ENCODE measurements at regions not wholly inside any gene's neighbourhood (a gene's known extent, or its start where the extent isn't known, plus 50 kb on each side); places are given as distances from the start of the nearest gene placed in this dataset.
A peak's percentile ranks its signal among the peaks of the same experiment; 100 is the strongest.

GRCh38 chr2:160994141-160995002 lies 165.9 kb upstream of the TANK start:
- Histone ChIP-seq H3K27me3 (ENCODE audit: insufficient read depth, low read length, poor library complexity, severe bottlenecking) (no peaks in the 10 kb centered on the region), H4K20me1 (ENCODE audit: insufficient read depth, low read length, poor library complexity, severe bottlenecking) (no peaks in the 10 kb centered on the region), H3K79me2 (ENCODE audit: insufficient read depth, low read length) (no peaks in the 10 kb centered on the region), H3K9me2 (replicated peaks; ENCODE audit: low read depth, low read length) (no peaks in the 10 kb centered on the region), H3K4me3 (ENCODE audit: low read length, poor library complexity, severe bottlenecking) (peak overlapping the region; percentile 18), H3K36me3 (ENCODE audit: insufficient read depth, low read length) (no peaks in the 10 kb centered on the region), H3K9ac (ENCODE audit: low read depth, low read length, poor library complexity, severe bottlenecking) (no peak overlapping the region), H3K4me2 (ENCODE audit: low read depth, low read length, poor library complexity, severe bottlenecking) (peak overlapping the region; percentile 45), H3F3A (ENCODE audit: low read depth) (no peaks in the 10 kb centered on the region), H2AFZ (ENCODE audit: low read length) (peak overlapping the region; percentile 70), H3K4me1 (ENCODE audit: insufficient read depth, low read length, poor library complexity, severe bottlenecking) (no peaks in the 10 kb centered on the region), H3K9me3 (ENCODE audit: insufficient read depth, low read depth, low read length) (no peaks in the 10 kb centered on the region)
- peak; percentile 91 for TF ChIP-seq CTCF (conservative IDR thresholded peaks at IDR 0.05; ENCODE audit: low read length)
- no peak for TF ChIP-seq EZH2phosphoT487 (IDR thresholded peaks at IDR 0.05; ENCODE audit: borderline replicate concordance)

GRCh38 chr2:160996584-160996983 lies 163.6 kb upstream of the TANK start:
- H3K9me2 ChIP-seq (replicated peaks; ENCODE audit: low read depth, low read length) = no peaks in the 10 kb centered on the region
- H3K4me3 ChIP-seq (ENCODE audit: low read length, poor library complexity, severe bottlenecking) = no peak overlapping the region

GRCh38 chr2:161004379-161004778 lies 155.8 kb upstream of the TANK start:
- no peaks in the 10 kb centered on the region for H3K36me3 ChIP-seq (ENCODE audit: insufficient read depth, low read length)
- no peaks in the 10 kb centered on the region for H3F3A ChIP-seq (ENCODE audit: low read depth)
- H3K4me2 ChIP-seq (ENCODE audit: low read depth, low read length, poor library complexity, severe bottlenecking) = no peak overlapping the region
- H2AFZ ChIP-seq (ENCODE audit: low read length) = peak overlapping the region; percentile 70
- TF ChIP-seq CTCF (conservative IDR thresholded peaks at IDR 0.05; ENCODE audit: low read length) (peak; percentile 71), EZH2phosphoT487 (IDR thresholded peaks at IDR 0.05; ENCODE audit: borderline replicate concordance) (no peak)
- no peak overlapping the region for H3K9ac ChIP-seq (ENCODE audit: low read depth, low read length, poor library complexity, severe bottlenecking)
- H3K4me3 ChIP-seq (ENCODE audit: low read length, poor library complexity, severe bottlenecking) = no peak overlapping the region
- no peaks in the 10 kb centered on the region for H3K9me2 ChIP-seq (replicated peaks; ENCODE audit: low read depth, low read length)
- no peaks in the 10 kb centered on the region for H3K27me3 ChIP-seq (ENCODE audit: insufficient read depth, low read length, poor library complexity, severe bottlenecking)
- H3K9me3 ChIP-seq (ENCODE audit: insufficient read depth, low read depth, low read length) = no peaks in the 10 kb centered on the region
- no peaks in the 10 kb centered on the region for H3K79me2 ChIP-seq (ENCODE audit: insufficient read depth, low read length)
- H3K4me1 ChIP-seq (ENCODE audit: insufficient read depth, low read length, poor library complexity, severe bottlenecking) = no peaks in the 10 kb centered on the region
- no peaks in the 10 kb centered on the region for H4K20me1 ChIP-seq (ENCODE audit: insufficient read depth, low read length, poor library complexity, severe bottlenecking)

More at GRCh38 chr2:160996584-160996983, 163.6 kb upstream of the TANK start:
- no peaks in the 10 kb centered on the region for H4K20me1 ChIP-seq (ENCODE audit: insufficient read depth, low read length, poor library complexity, severe bottlenecking)
- H3K27me3 ChIP-seq (ENCODE audit: insufficient read depth, low read length, poor library complexity, severe bottlenecking) = no peaks in the 10 kb centered on the region
- H3K9ac ChIP-seq (ENCODE audit: low read depth, low read length, poor library complexity, severe bottlenecking) = no peak overlapping the region
- H3K4me2 ChIP-seq (ENCODE audit: low read depth, low read length, poor library complexity, severe bottlenecking) = no peak overlapping the region
- no peaks in the 10 kb centered on the region for H3K4me1 ChIP-seq (ENCODE audit: insufficient read depth, low read length, poor library complexity, severe bottlenecking)
- no peaks in the 10 kb centered on the region for H3K79me2 ChIP-seq (ENCODE audit: insufficient read depth, low read length)
- TF ChIP-seq CTCF (conservative IDR thresholded peaks at IDR 0.05; ENCODE audit: low read length) (no peak), EZH2phosphoT487 (IDR thresholded peaks at IDR 0.05; ENCODE audit: borderline replicate concordance) (no peak)
- no peaks in the 10 kb centered on the region for H3K36me3 ChIP-seq (ENCODE audit: insufficient read depth, low read length)
- H3F3A ChIP-seq (ENCODE audit: low read depth) = no peaks in the 10 kb centered on the region
- H2AFZ ChIP-seq (ENCODE audit: low read length) = no peak overlapping the region
- no peaks in the 10 kb centered on the region for H3K9me3 ChIP-seq (ENCODE audit: insufficient read depth, low read depth, low read length)

Data from Loucy (cell line).